ENCODE measurements at regions not wholly inside any gene's neighbourhood (a gene's known extent, or its start where the extent isn't known, plus 50 kb on each side); places are given as distances from the start of the nearest gene placed in this dataset.

GRCh38 chr3:14329116-14329830 lies 73.1 kb upstream of the SLC6A6 start:
- POLR2A ChIA-PET (ENCODE audit: low non-redundant PET) = no interaction called here

GRCh38 chr3:14329842-14330241 lies 72.6 kb upstream of the SLC6A6 start:
- no peak for DNase-seq (ENCODE audit: low spot score)
- BruUV-seq (replicated peaks) = no TSS peak
- Histone ChIP-seq H3K9me3 (ENCODE audit: low read depth, low read length, poor library complexity, severe bottlenecking) (no peaks in the 10 kb centered on the region), H3K36me3 (ENCODE audit: insufficient read depth, low read length, poor library complexity, severe bottlenecking) (no peaks in the 10 kb centered on the region), H3K4me3 (ENCODE audit: low read depth, low read length, poor library complexity, severe bottlenecking) (no peak overlapping the region), H3K27me3 (replicated peaks; ENCODE audit: insufficient read depth, low read depth, low read length, poor library complexity) (no peaks in the 10 kb centered on the region), H3K27ac (ENCODE audit: low read depth, low read length, poor library complexity, severe bottlenecking) (no peak overlapping the region), H3K4me1 (ENCODE audit: insufficient read depth, low read length, poor library complexity, severe bottlenecking) (no peaks in the 10 kb centered on the region)
- CTCF ChIA-PET = no interaction called here
- POLR2A ChIA-PET (ENCODE audit: low non-redundant PET) = no interaction called here
- TF ChIP-seq, protein P1, sequence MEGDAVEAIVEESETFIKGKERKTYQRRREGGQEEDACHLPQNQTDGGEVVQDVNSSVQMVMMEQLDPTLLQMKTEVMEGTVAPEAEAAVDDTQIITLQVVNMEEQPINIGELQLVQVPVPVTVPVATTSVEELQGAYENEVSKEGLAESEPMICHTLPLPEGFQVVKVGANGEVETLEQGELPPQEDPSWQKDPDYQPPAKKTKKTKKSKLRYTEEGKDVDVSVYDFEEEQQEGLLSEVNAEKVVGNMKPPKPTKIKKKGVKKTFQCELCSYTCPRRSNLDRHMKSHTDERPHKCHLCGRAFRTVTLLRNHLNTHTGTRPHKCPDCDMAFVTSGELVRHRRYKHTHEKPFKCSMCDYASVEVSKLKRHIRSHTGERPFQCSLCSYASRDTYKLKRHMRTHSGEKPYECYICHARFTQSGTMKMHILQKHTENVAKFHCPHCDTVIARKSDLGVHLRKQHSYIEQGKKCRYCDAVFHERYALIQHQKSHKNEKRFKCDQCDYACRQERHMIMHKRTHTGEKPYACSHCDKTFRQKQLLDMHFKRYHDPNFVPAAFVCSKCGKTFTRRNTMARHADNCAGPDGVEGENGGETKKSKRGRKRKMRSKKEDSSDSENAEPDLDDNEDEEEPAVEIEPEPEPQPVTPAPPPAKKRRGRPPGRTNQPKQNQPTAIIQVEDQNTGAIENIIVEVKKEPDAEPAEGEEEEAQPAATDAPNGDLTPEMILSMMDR (conservative IDR thresholded peaks at IDR 0.05; ENCODE audit: low read depth, low read length) = no peak
- TF ChIP-seq EZH2 (IDR thresholded peaks at IDR 0.05; ENCODE audit: borderline replicate concordance, low read depth, low read length, poor library complexity, severe bottlenecking) = no peak
- intact Hi-C loops (cut with micrococcal nuclease; ENCODE audit: unreplicated experiment) = no loop called here

More at GRCh38 chr3:14329116-14329830, 73.1 kb upstream of the SLC6A6 start:
- Histone ChIP-seq H3K36me3 (ENCODE audit: insufficient read depth, low read length, poor library complexity, severe bottlenecking) (no peaks in the 10 kb centered on the region), H3K27me3 (replicated peaks; ENCODE audit: insufficient read depth, low read depth, low read length, poor library complexity) (no peaks in the 10 kb centered on the region), H3K4me1 (ENCODE audit: insufficient read depth, low read length, poor library complexity, severe bottlenecking) (no peaks in the 10 kb centered on the region), H3K27ac (ENCODE audit: low read depth, low read length, poor library complexity, severe bottlenecking) (no peak overlapping the region), H3K9me3 (ENCODE audit: low read depth, low read length, poor library complexity, severe bottlenecking) (no peaks in the 10 kb centered on the region), H3K4me3 (ENCODE audit: low read depth, low read length, poor library complexity, severe bottlenecking) (no peak overlapping the region)
- no TSS peak for BruUV-seq (replicated peaks)
- intact Hi-C loops (cut with micrococcal nuclease; ENCODE audit: unreplicated experiment) = no loop called here
- DNase-seq (ENCODE audit: low spot score) = peak; percentile 27
- TF ChIP-seq, protein P1 (conservative IDR thresholded peaks at IDR 0.05; ENCODE audit: low read depth, low read length) = no peak
- CTCF ChIA-PET = interaction anchor here (0.6 kb wide), 1 partner anchor 130 kb away, joined by 8 read pairs; no protein-coding TSS in a partner anchor

- intact Hi-C loops (cut with micrococcal nuclease; ENCODE audit: unreplicated experiment) = no loop called here
- Histone ChIP-seq H3K9me3 (ENCODE audit: low read depth, low read length, poor library complexity, severe bottlenecking) (no peaks in the 10 kb centered on the region), H3K36me3 (ENCODE audit: insufficient read depth, low read length, poor library complexity, severe bottlenecking) (no peaks in the 10 kb centered on the region), H3K4me3 (ENCODE audit: low read depth, low read length, poor library complexity, severe bottlenecking) (no peak overlapping the region), H3K27ac (ENCODE audit: low read depth, low read length, poor library complexity, severe bottlenecking) (no peak overlapping the region), H3K4me1 (ENCODE audit: insufficient read depth, low read length, poor library complexity, severe bottlenecking) (no peaks in the 10 kb centered on the region), H3K27me3 (replicated peaks; ENCODE audit: insufficient read depth, low read depth, low read length, poor library complexity) (no peaks in the 10 kb centered on the region)
- no TSS peak for BruUV-seq (replicated peaks)
- DNase-seq (ENCODE audit: low spot score) = no peak
- ChIA-PET POLR2A (ENCODE audit: low non-redundant PET) (no interaction called here), CTCF (no interaction called here)
- TF ChIP-seq, protein P1 (conservative IDR thresholded peaks at IDR 0.05; ENCODE audit: low read depth, low read length) = no peak
- TF ChIP-seq EZH2 (IDR thresholded peaks at IDR 0.05; ENCODE audit: borderline replicate concordance, low read depth, low read length, poor library complexity, severe bottlenecking) = no peak
These were observed 71.9 kb upstream of the SLC6A6 start for GRCh38 chr3:14330508-14330907.

All from A673 (cell line).